Pancreas (tissue), 10 donors: ENCODE measurements at regions not wholly inside any gene's neighbourhood (a gene's known extent, or its start where the extent isn't known, plus 50 kb on each side); places are given as distances from the start of the nearest gene placed in this dataset.

Experiments used
- ATAC-seq, 4 donors: fragments of 200-7000 bp; cut with Tn5 transposase; one replicate each; pipeline versions ENCODE4 v1.8.0 to v1.9.1; 2020; ENCODE audit warnings: mild to moderate bottlenecking in 4 of 4, moderate library complexity in 4 of 4
- DNase-seq, 6 donors: peaks; one replicate each; pipeline ENCODE4 v3.0.0-alpha.2; 2020
- FAIRE-seq: peaks from 2 replicates; lab custom pipeline; 2012; peaks lifted over from hg19 to GRCh38; lab: Jason Lieb, UNC
- H3K27ac ChIP-seq, 4 donors: fragments of 200-600 bp; sonication (generic); 1 replicate in 3 of 4; 2 replicates in 1 of 4; pipeline versions ENCODE4 v1.5.0 to v1.8.0; 2020
- H3K27me3 ChIP-seq, 4 donors: fragments of 200-600 bp; one replicate each; pipeline ENCODE4 v1.8.0; 2021
- H3K36me3 ChIP-seq, 3 donors: fragments of 200-600 bp; sonication (generic) in 1 of 3; one replicate each; pipeline versions ENCODE4 v1.5.0 to v1.8.0; 2020 to 2021
- H3K4me1 ChIP-seq, 3 donors: fragments of 200-600 bp; one replicate each; pipeline ENCODE4 v1.8.0; 2021
- H3K4me3 ChIP-seq, 4 donors: fragments of 200-600 bp; sonication (generic) in 2 of 4; one replicate each; pipeline versions ENCODE4 v1.5.0 to v1.8.0; 2020 to 2021
- H3K9me3 ChIP-seq, 4 donors: fragments of 200-600 bp; one replicate each; pipeline ENCODE4 v1.8.0; 2021
- WGBS, 2 donors: extraction: QIAGEN DNeasy Blood & Tissue Kit; methylation state at CpG; one replicate each; pipeline ENCODE4 v1.1.7; 2013; 5-methylcytosine and 5-hydroxymethylcytosine counted together
- intact Hi-C, 3 donors: fragments of 100-400 bp; cut with DNase I; formaldehyde crosslinking; loops; one replicate each; pipeline versions ENCODE4 v1.11.1 to v1.14.2; 2022
- TF ChIP-seq, protein P1 (sequence below), 4 donors: fragments of 200-600 bp; sonication (generic) in 3 of 4; IDR thresholded peaks; one replicate each; pipeline versions ENCODE4 v1.5.0 to v1.8.0; 2021; ENCODE audit warnings: antibody characterized with exemption in 4 of 4
- donor health status: healthy with polysubstance abuse.
- donor health status: DM: no; HTN: no; CAD: no; lungs with moderate emphysema.
- donor health status: DM: no; HTN: no; CAD: no.
- donor health status: control.
- donor health status: control.
- donor health status: Bipolar disorder and iron deficiency.
- donor health status: DM: yes; HTN: yes; CAD: no.
- donor health status: DM: no; HTN: no; CAD: no.
- donor health status: DM: no; HTN: no; CAD: no.
- donor health status: DM: yes; HTN: yes; CAD: no.

DNA sequence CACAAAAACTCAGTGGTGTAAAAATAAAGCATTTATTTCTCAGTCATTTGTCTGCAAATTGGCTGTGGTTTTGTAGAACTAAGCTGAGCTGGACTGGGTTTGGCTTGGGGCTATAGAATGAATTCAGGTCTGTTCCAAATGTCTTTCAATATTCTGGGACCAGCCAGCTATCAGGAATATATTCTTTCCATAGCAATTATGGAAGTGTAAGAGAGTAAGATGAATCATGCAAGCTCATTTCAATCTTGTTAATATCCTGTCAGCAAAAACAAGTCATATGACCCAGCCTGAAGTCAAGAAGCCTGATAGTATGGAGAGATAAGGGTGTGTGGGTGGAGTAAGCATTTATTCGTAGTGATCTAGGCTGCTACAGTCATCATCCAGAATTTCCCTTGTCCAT lies 481.0 kb upstream of the CDH2 start:
- 25% methylated on average over 1 of the region's 1 CpG for WGBS, 2 donors
- no peaks in the 10 kb centered on the region for H3K4me1 ChIP-seq
- no peak overlapping the region for H3K27ac ChIP-seq
- TF ChIP-seq, protein P1, sequence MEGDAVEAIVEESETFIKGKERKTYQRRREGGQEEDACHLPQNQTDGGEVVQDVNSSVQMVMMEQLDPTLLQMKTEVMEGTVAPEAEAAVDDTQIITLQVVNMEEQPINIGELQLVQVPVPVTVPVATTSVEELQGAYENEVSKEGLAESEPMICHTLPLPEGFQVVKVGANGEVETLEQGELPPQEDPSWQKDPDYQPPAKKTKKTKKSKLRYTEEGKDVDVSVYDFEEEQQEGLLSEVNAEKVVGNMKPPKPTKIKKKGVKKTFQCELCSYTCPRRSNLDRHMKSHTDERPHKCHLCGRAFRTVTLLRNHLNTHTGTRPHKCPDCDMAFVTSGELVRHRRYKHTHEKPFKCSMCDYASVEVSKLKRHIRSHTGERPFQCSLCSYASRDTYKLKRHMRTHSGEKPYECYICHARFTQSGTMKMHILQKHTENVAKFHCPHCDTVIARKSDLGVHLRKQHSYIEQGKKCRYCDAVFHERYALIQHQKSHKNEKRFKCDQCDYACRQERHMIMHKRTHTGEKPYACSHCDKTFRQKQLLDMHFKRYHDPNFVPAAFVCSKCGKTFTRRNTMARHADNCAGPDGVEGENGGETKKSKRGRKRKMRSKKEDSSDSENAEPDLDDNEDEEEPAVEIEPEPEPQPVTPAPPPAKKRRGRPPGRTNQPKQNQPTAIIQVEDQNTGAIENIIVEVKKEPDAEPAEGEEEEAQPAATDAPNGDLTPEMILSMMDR (IDR thresholded peaks at IDR 0.05) = no peak
- H3K36me3 ChIP-seq = no peaks in the 10 kb centered on the region
- ATAC-seq (no peak), FAIRE-seq (no peak), DNase-seq (no peak)
- intact Hi-C loops = no loop called here
- H3K9me3 ChIP-seq = no peaks in the 10 kb centered on the region
- no peak overlapping the region for H3K4me3 ChIP-seq
- no peaks in the 10 kb centered on the region for H3K27me3 ChIP-seq

DNA sequence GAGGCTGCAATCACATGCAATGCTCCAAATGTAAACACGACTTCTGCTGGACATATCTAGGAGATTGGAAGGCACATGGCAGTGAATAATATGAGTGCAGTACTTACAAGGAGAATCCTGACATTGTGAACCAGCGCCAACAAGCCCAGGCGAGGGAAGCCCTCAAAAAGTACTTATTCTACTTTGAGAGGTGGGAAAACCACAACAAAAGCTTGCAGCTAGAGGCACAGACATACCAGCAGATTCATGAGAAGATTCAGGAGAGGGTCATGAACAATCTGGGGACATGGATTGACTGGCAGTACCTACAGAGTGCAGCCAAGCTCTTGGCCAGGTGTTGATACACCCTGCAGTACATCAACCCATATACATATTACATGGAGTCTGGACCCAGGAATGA lies 475.7 kb upstream of the CDH2 start:
- Histone ChIP-seq H3K4me3 (no peak overlapping the region), H3K4me1 (no peaks in the 10 kb centered on the region), H3K9me3 (no peaks in the 10 kb centered on the region), H3K27me3 (no peaks in the 10 kb centered on the region), H3K27ac (no peak overlapping the region), H3K36me3 (no peaks in the 10 kb centered on the region)
- FAIRE-seq = no peak
- 65 to 73% methylated on average over 3 of the region's 3 CpGs for WGBS, 2 donors
- TF ChIP-seq, protein P1 (IDR thresholded peaks at IDR 0.05) = no peak
- ATAC-seq = no peak
- no peak for DNase-seq
- intact Hi-C loops = no loop called here

DNA sequence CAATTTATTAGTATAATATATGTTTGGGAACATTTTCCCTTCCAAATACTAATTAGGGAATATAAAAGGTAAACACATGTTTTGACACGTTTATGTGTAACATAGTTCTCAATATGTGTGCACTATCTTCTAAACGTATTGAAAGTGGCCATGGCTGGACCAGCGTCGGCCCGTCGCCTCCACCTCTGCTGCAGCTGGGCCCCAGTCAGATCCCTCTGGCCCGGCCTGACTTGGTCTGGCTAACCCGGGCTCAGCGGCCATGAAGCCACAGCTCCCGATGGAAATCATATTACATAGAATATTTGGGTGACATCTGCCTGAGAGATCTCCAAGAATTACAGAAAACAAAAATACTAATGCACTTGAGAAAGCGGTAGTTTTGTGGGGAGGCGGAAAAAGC lies 474.4 kb upstream of the CDH2 start:
- no peak for DNase-seq
- TF ChIP-seq, protein P1 (IDR thresholded peaks at IDR 0.05) = no peak
- intact Hi-C loops = no loop called here
- no peaks in the 10 kb centered on the region for H3K27me3 ChIP-seq
- no peak for FAIRE-seq
- no peaks in the 10 kb centered on the region for H3K9me3 ChIP-seq
- H3K4me1 ChIP-seq = no peaks in the 10 kb centered on the region
- H3K4me3 ChIP-seq = no peak overlapping the region
- no peak for ATAC-seq
- H3K27ac ChIP-seq = no peak overlapping the region
- 66 to 81% methylated on average over 12 of the region's 12 CpGs for WGBS, 2 donors
- H3K36me3 ChIP-seq = no peaks in the 10 kb centered on the region

DNA sequence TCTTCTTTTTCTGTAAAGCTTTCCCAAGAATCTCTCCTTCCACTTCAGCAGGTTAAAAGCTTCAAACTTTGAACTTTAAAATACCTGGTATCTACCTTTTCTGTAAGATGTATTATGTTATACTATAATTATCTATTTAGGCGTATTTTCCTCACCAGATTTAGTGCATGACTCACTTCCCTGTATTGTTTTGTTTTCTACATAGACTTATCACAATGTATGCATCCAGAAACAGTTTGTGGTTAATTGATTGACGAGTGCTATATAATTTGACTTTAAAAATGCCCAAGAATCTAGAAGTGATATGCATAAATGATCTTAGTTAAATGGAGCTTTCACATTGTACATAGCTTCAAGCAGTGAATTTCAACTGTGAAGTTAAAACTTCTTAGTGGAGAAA lies 473.9 kb upstream of the CDH2 start:
- Histone ChIP-seq H3K27me3 (no peaks in the 10 kb centered on the region), H3K9me3 (no peaks in the 10 kb centered on the region), H3K36me3 (no peaks in the 10 kb centered on the region), H3K4me3 (no peak overlapping the region), H3K4me1 (no peaks in the 10 kb centered on the region), H3K27ac (no peak overlapping the region)
- intact Hi-C loops = no loop called here
- no peak for FAIRE-seq
- TF ChIP-seq, protein P1 (IDR thresholded peaks at IDR 0.05) = no peak
- ATAC-seq = no peak
- WGBS, 2 donors = 34 to 44% methylated on average over 2 of the region's 2 CpGs
- DNase-seq = no peak

DNA sequence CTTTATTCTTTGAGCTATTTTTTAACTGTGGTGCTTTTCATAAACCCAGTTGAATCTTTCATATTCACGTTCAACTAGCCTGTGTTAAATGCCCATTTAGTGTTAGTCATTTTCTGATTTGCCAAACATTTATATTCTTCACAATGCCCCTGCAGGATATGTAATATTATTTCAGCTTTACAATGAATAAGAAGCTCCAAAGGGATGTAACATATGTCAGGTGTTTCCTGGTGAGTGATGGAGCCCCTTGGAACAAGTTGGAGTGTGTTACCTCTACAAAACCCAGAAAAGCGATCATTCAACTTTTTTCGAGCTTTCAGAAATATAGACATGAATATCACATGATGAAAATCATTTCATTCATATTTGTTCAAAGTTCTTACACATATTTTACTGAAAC lies 471.0 kb upstream of the CDH2 start:
- intact Hi-C loops = no loop called here
- TF ChIP-seq, protein P1 (IDR thresholded peaks at IDR 0.05) = no peak
- no peaks in the 10 kb centered on the region for H3K27me3 ChIP-seq
- no peak for FAIRE-seq
- no peak overlapping the region for H3K27ac ChIP-seq
- no peak overlapping the region for H3K4me3 ChIP-seq
- 54 to 73% methylated on average over 3 of the region's 3 CpGs for WGBS, 2 donors
- no peak for DNase-seq
- no peaks in the 10 kb centered on the region for H3K4me1 ChIP-seq
- H3K36me3 ChIP-seq = no peaks in the 10 kb centered on the region
- ATAC-seq = no peak
- no peaks in the 10 kb centered on the region for H3K9me3 ChIP-seq
